HCT116 (cell line): ENCODE measurements at regions not wholly inside any gene's neighbourhood (a gene's known extent, or its start where the extent isn't known, plus 50 kb on each side); places are given as distances from the start of the nearest gene placed in this dataset.

Experiments
- ATF3 ChIP-seq: IDR thresholded peaks from 2 replicates; pipeline ENCODE4 v1.6.1; 2012
- CTCF ChIP-seq, 3 experiments: fragments of 200-600 bp in 1 of 3; sonication (generic) in 1 of 3; IDR thresholded peaks in 2 of 3; conservative IDR thresholded peaks in 1 of 3; 2 replicates each; pipeline ENCODE4 v1.5.1; 2012 to 2017; ENCODE audit warnings: low read depth in 2 of 3, low read length in 2 of 3, antibody characterized with exemption in 1 of 3, borderline replicate concordance in 1 of 3, control low read depth in 1 of 3, mild to moderate bottlenecking in 1 of 3, mixed read lengths in 1 of 3, mixed run types in 1 of 3, moderate library complexity in 1 of 3; ENCODE audit not compliant: insufficient read depth in 1 of 3
- EGR1 ChIP-seq: IDR thresholded peaks from 2 replicates; pipeline ENCODE4 v1.6.1; 2012; ENCODE audit warnings: low read depth
- EZH2phosphoT487 ChIP-seq: fragments of 200-600 bp; IDR thresholded peaks from 2 replicates; pipeline ENCODE4 v1.6.1; 2018; ENCODE audit warnings: antibody characterized with exemption, borderline replicate concordance
- JUND ChIP-seq: IDR thresholded peaks from 2 replicates; pipeline ENCODE4 v1.6.1; 2012
- MAX ChIP-seq: IDR thresholded peaks from 2 replicates; pipeline ENCODE4 v1.6.1; 2012
- POLR2A ChIP-seq: IDR thresholded peaks from 2 replicates; pipeline ENCODE4 v1.7.0; 2011; ENCODE audit warnings: borderline replicate concordance; ENCODE audit not compliant: insufficient read depth, insufficient read length; ENCODE audit errors: extremely low read depth
- SRF ChIP-seq: IDR thresholded peaks from 2 replicates; pipeline ENCODE4 v1.6.1; 2012; ENCODE audit warnings: low read depth
- ZBTB33 ChIP-seq: IDR thresholded peaks from 2 replicates; pipeline ENCODE4 v1.6.1; 2011; ENCODE audit warnings: mild to moderate bottlenecking, low read length, moderate library complexity; ENCODE audit not compliant: insufficient replicate concordance; ENCODE audit errors: extremely low read depth
- ZNF274 ChIP-seq: fragments of 200-500 bp; sonication (Bioruptor generic); IDR thresholded peaks from 2 replicates; pipeline ENCODE4 v1.6.1; 2014; ENCODE audit warnings: mild to moderate bottlenecking, low read depth, low read length, inconsistent platforms

- TF ChIP-seq EGR1: no peak
- no peak for TF ChIP-seq CTCF (IDR thresholded peaks at IDR 0.05 in 2 of 3, conservative IDR thresholded peaks at IDR 0.05 in 1 of 3; ENCODE audit: borderline replicate concordance in 1 of 3, insufficient read depth in 1 of 3, low read depth in 2 of 3, low read length in 2 of 3)
- no peak for TF ChIP-seq SRF
- no peak for TF ChIP-seq EZH2phosphoT487
- TF ChIP-seq POLR2A: no peak
- no peak for TF ChIP-seq MAX
- TF ChIP-seq ZBTB33: no peak
- no peak for TF ChIP-seq ATF3
- no peak for TF ChIP-seq JUND
- TF ChIP-seq ZNF274: no peak
Measured at GRCh38 chr2:238722883-238723282, 125.0 kb upstream of the TWIST2 start.
